ENCODE measurements at regions not wholly inside any gene's neighbourhood (a gene's known extent, or its start where the extent isn't known, plus 50 kb on each side); places are given as distances from the start of the nearest gene placed in this dataset.

DNA sequence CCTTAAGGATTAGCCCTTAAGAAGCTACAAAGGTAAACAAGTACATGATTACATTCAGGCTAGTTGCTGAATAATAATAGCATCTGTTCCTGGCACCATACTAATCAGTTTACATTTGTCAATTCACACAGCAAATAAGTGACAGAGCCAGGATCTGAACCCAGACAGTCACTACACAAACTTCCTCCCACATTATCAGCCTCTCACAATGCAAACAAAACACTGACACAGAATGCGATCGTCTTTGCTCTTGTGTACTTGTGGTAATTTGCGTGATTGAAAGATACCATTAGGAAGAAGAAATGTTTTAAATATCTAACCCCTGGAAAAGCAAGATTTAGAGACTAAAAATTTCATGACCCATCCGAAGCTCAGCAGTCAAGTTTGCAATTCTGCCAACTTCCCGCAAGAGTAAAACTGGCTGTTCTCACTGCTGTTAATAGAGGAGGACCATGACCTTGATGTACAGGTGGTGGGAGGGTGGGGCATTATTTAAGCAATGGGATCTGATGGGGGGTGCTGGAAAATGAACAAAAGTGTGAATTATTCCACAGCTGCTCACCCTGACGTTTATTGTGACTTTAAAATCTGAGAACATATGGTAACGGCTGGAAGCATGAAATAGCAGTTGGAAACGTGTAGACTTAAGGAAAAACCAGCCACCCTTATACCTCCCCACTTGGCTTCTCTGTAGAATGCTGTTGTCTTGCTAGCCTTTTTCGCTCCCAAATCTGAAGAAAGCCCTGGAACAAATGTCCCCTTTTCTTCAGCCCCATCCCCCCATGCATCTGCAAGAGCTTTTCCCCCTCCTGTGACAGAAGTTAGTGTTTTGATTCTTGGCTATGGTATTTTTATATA lies 95.3 kb upstream of the ARMC2 start:
- Mint-ChIP-seq H3K9me3 (ENCODE audit: low read depth) (no peaks in the 10 kb centered on the region), H3K27ac (no peak overlapping the region), H3K36me3 (ENCODE audit: low read depth) (no peaks in the 10 kb centered on the region), H3K4me3 (no peak overlapping the region), H3K27me3 (peaks cover 2% of the 10 kb centered on the region), H3K4me1 (no peaks in the 10 kb centered on the region)
- ChIA-PET POLR2A (no interaction called here), CTCF (interaction anchor here (0.9 to 1.0 kb wide), 2 partner anchors 10 to 25 kb away, joined by 3 read pairs; no protein-coding TSS in a partner anchor)
- intact Hi-C loops (cut with DNase I, micrococcal nuclease), result no loop called here
- DNase-seq (no peak), ATAC-seq (no peak)

- H3K27ac Mint-ChIP-seq, result no peak overlapping the region
- no peaks in the 10 kb centered on the region for H3K4me1 Mint-ChIP-seq
- ChIA-PET CTCF (interaction anchor here (0.6 to 1.6 kb wide), 4 partner anchors 14 to 706 kb away, joined by 4 to 5 read pairs (median 4); no protein-coding TSS in a partner anchor), POLR2A (no interaction called here)
- ATAC-seq (no peak), DNase-seq (no peak)
- intact Hi-C loops (cut with DNase I, micrococcal nuclease), result no loop called here
- no peaks in the 10 kb centered on the region for H3K9me3 Mint-ChIP-seq (ENCODE audit: low read depth)
- H3K4me3 Mint-ChIP-seq, result no peak overlapping the region
- H3K27me3 Mint-ChIP-seq, result no peaks in the 10 kb centered on the region
- no peaks in the 10 kb centered on the region for H3K36me3 Mint-ChIP-seq (ENCODE audit: low read depth)
Observed at GRCh38 chr6:108755257-108756240, 92.7 kb upstream of the ARMC2 start.

GRCh38 chr6:108757357-108757756 lies 90.9 kb upstream of the ARMC2 start:
- ATAC-seq, result no peak
- intact Hi-C loops (cut with DNase I, micrococcal nuclease), result no loop called here
- Mint-ChIP-seq H3K4me1 (no peaks in the 10 kb centered on the region), H3K27me3 (no peaks in the 10 kb centered on the region), H3K9me3 (ENCODE audit: low read depth) (no peaks in the 10 kb centered on the region), H3K36me3 (ENCODE audit: low read depth) (no peaks in the 10 kb centered on the region), H3K4me3 (no peak overlapping the region), H3K27ac (no peak overlapping the region)
- ChIA-PET CTCF (interaction anchor here (0.5 kb wide), 1 partner anchor 184 kb away, joined by 3 read pairs; no protein-coding TSS in a partner anchor), POLR2A (no interaction called here)
- no peak for DNase-seq

GRCh38 chr6:108758884-108759283 lies 89.3 kb upstream of the ARMC2 start:
- POLR2A ChIA-PET, result no interaction called here
- H3K36me3 Mint-ChIP-seq (ENCODE audit: low read depth), result no peaks in the 10 kb centered on the region
- ATAC-seq, result no peak
- H3K27me3 Mint-ChIP-seq, result peaks cover 4% of the 10 kb centered on the region
- no peaks in the 10 kb centered on the region for H3K9me3 Mint-ChIP-seq (ENCODE audit: low read depth)
- intact Hi-C loops (cut with DNase I, micrococcal nuclease), result no loop called here
- no peaks in the 10 kb centered on the region for H3K4me1 Mint-ChIP-seq
- no peak overlapping the region for H3K4me3 Mint-ChIP-seq
- CTCF ChIA-PET, result no interaction called here
- DNase-seq, result no peak
- H3K27ac Mint-ChIP-seq, result no peak overlapping the region

DNA sequence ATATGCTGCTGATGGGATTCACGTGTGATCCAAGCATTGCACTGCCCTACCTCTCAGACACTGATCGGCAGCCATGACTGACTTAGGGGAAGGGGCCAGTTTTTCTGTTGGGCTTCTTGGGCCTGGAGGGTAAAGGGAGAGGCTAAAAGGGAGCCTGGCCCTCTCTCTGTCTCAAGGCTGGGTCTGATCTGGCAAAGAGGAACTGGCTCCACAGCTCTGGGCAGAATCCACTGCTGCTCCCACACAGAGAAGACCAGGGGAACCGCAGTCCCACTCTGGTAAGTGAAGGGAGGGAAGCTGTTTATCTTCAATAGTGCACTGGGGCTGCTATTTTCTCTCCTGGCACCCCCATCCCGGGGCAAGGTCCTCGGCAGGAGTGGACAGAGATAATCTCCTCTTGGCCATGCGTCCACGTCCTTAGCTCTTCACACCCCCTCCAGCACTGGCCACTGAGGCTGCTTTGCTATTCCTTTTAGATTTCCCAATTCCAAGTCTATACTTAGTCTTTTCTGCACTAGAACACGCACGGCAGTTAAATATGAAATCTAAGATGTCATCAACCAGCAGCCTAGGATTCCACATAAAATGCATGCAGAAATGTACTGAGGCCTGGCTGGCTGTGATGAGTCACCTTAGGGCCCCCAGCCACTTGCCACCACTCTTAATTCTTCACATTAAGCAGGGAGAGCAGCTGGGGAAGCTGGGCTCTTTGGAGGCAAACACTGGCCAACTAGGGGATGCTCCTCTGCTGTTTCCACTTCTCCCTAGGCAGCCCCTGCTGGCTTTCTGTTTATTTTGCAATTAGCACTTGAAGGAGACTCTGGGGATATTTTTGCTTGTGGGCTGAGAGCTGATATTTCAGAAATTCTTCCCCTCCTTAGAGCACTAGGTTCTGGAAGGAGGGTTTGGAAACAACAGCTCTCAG lies 87.8 kb upstream of the ARMC2 start:
- DNase-seq (no peak), ATAC-seq (no peak)
- POLR2A ChIA-PET, result no interaction called here
- H3K9me3 Mint-ChIP-seq (ENCODE audit: low read depth), result no peaks in the 10 kb centered on the region
- peaks cover 4% of the 10 kb centered on the region for H3K27me3 Mint-ChIP-seq
- CTCF ChIA-PET, result interaction anchor here (0.6 to 1.2 kb wide), 2 partner anchors 15 to 75 kb away, joined by 3 read pairs; no protein-coding TSS in a partner anchor
- intact Hi-C loops (cut with DNase I, micrococcal nuclease), result no loop called here
- no peaks in the 10 kb centered on the region for H3K36me3 Mint-ChIP-seq (ENCODE audit: low read depth)
- no peak overlapping the region for H3K27ac Mint-ChIP-seq
- no peaks in the 10 kb centered on the region for H3K4me1 Mint-ChIP-seq
- no peak overlapping the region for H3K4me3 Mint-ChIP-seq

- ChIA-PET CTCF (interaction anchor here (1.1 kb wide), 1 partner anchor 9 kb away, joined by 3 read pairs; no protein-coding TSS in a partner anchor), POLR2A (no interaction called here)
- ATAC-seq, result no peak
Observed at GRCh38 chr6:108762394-108762793, 85.8 kb upstream of the ARMC2 start.

GRCh38 chr6:108763931-108764579 lies 84.2 kb upstream of the ARMC2 start:
- intact Hi-C loops (cut with DNase I, micrococcal nuclease), result no loop called here
- peaks cover 7% of the 10 kb centered on the region for H3K4me1 Mint-ChIP-seq
- no peak for ATAC-seq

More at GRCh38 chr6:108762394-108762793, 85.8 kb upstream of the ARMC2 start:
- intact Hi-C loops (cut with DNase I, micrococcal nuclease), result no loop called here
- Mint-ChIP-seq H3K27me3 (peaks cover 4% of the 10 kb centered on the region), H3K4me3 (no peak overlapping the region), H3K27ac (no peak overlapping the region), H3K36me3 (ENCODE audit: low read depth) (no peaks in the 10 kb centered on the region), H3K4me1 (no peaks in the 10 kb centered on the region), H3K9me3 (ENCODE audit: low read depth) (no peaks in the 10 kb centered on the region)
- DNase-seq, result no peak

GRCh38 chr6:108764580-108764950 lies 83.7 kb upstream of the ARMC2 start:
- intact Hi-C loops (cut with DNase I, micrococcal nuclease), result no loop called here
- Mint-ChIP-seq H3K36me3 (ENCODE audit: low read depth) (no peaks in the 10 kb centered on the region), H3K9me3 (ENCODE audit: low read depth) (no peaks in the 10 kb centered on the region), H3K27ac (no peak overlapping the region), H3K27me3 (peaks cover 6% of the 10 kb centered on the region), H3K4me3 (no peak overlapping the region), H3K4me1 (peaks cover 7% of the 10 kb centered on the region)
- CTCF ChIA-PET, result interaction anchor here (0.6 kb wide), 1 partner anchor 11 kb away, joined by 3 read pairs; no protein-coding TSS in a partner anchor
- ATAC-seq, result no peak
- POLR2A ChIA-PET, result no interaction called here
- no peak for DNase-seq

More at GRCh38 chr6:108763931-108764579, 84.2 kb upstream of the ARMC2 start:
- DNase-seq, result no peak
- H3K36me3 Mint-ChIP-seq (ENCODE audit: low read depth), result no peaks in the 10 kb centered on the region
- H3K27me3 Mint-ChIP-seq, result peaks cover 6% of the 10 kb centered on the region
- no peak overlapping the region for H3K4me3 Mint-ChIP-seq
- ChIA-PET POLR2A (no interaction called here), CTCF (interaction anchor here (0.6 kb wide), 1 partner anchor 11 kb away, joined by 3 read pairs; no protein-coding TSS in a partner anchor)
- no peak overlapping the region for H3K27ac Mint-ChIP-seq
- H3K9me3 Mint-ChIP-seq (ENCODE audit: low read depth), result no peaks in the 10 kb centered on the region

- Mint-ChIP-seq H3K27me3 (peaks cover 6% of the 10 kb centered on the region), H3K36me3 (ENCODE audit: low read depth) (no peaks in the 10 kb centered on the region), H3K9me3 (ENCODE audit: low read depth) (no peaks in the 10 kb centered on the region), H3K27ac (no peak overlapping the region), H3K4me1 (peaks cover 7% of the 10 kb centered on the region), H3K4me3 (no peak overlapping the region)
- ATAC-seq (no peak), DNase-seq (no peak)
- intact Hi-C loops (cut with DNase I, micrococcal nuclease), result no loop called here
- ChIA-PET POLR2A (no interaction called here), CTCF (interaction anchor here (0.8 to 1.7 kb wide), 2 partner anchors 12 to 78 kb away, joined by 3 read pairs; no protein-coding TSS in a partner anchor)
Observed at GRCh38 chr6:108765495-108765894, 82.7 kb upstream of the ARMC2 start.

- POLR2A ChIA-PET, result no interaction called here
- ATAC-seq (no peak), DNase-seq (no peak)
- CTCF ChIA-PET, result interaction anchor here (1.7 kb wide), 1 partner anchor 11 kb away, joined by 3 read pairs; no protein-coding TSS in a partner anchor
- intact Hi-C loops (cut with DNase I, micrococcal nuclease), result no loop called here
- Mint-ChIP-seq H3K36me3 (ENCODE audit: low read depth) (no peaks in the 10 kb centered on the region), H3K27me3 (peaks cover 6% of the 10 kb centered on the region), H3K4me3 (no peak overlapping the region), H3K27ac (no peak overlapping the region), H3K4me1 (peaks cover 7% of the 10 kb centered on the region), H3K9me3 (ENCODE audit: low read depth) (no peaks in the 10 kb centered on the region)
Observed at GRCh38 chr6:108766419-108766818, 81.8 kb upstream of the ARMC2 start.
